SU-DHL-6 (cell line): ENCODE measurements at regions not wholly inside any gene's neighbourhood (a gene's known extent, or its start where the extent isn't known, plus 50 kb on each side); places are given as distances from the start of the nearest gene placed in this dataset.

Experiments
- H2AFZ ChIP-seq: fragments of 200-600 bp; sonication (generic); 2 replicates; pipeline ENCODE4 v1.6.1; 2014; ENCODE audit warnings: low read depth, mild to moderate bottlenecking, moderate library complexity, mixed read lengths, antibody characterized with exemption, low read length; ENCODE audit not compliant: severe bottlenecking
- H3F3A ChIP-seq: fragments of 200-600 bp; shearing (Covaris generic); 2 replicates; pipeline ENCODE4 v1.6.0; 2016; ENCODE audit warnings: antibody characterized with exemption, mild to moderate bottlenecking; ENCODE audit not compliant: insufficient read depth
- H3K27ac ChIP-seq: fragments of 200-600 bp; sonication (generic); 2 replicates; pipeline ENCODE4 v1.5.1; 2016; ENCODE audit warnings: low read depth, mild to moderate bottlenecking, low read length, moderate library complexity, mixed read lengths
- H3K27me3 ChIP-seq: fragments of 200-600 bp; sonication (generic), shearing (Covaris generic); 2 replicates; pipeline ENCODE4 v1.6.0; 2014; ENCODE audit warnings: mild to moderate bottlenecking, low read length
- H3K36me3 ChIP-seq: fragments of 200-600 bp; sonication (generic); 2 replicates; pipeline ENCODE4 v1.6.1; 2014; ENCODE audit warnings: mild to moderate bottlenecking, low read length, mixed read lengths
- H3K4me2 ChIP-seq: fragments of 300-600, 200-600 bp; shearing (Covaris generic), sonication (generic); 2 replicates; pipeline ENCODE4 v1.6.0; 2014; ENCODE audit warnings: low read length, low read depth, mild to moderate bottlenecking; ENCODE audit not compliant: poor library complexity, severe bottlenecking
- H3K4me3 ChIP-seq: fragments of 200-600 bp; sonication (generic); 2 replicates; pipeline ENCODE4 v1.5.1; 2014; ENCODE audit warnings: antibody characterized with exemption, low read length, mild to moderate bottlenecking, mixed read lengths; ENCODE audit not compliant: insufficient read depth, poor library complexity, severe bottlenecking
- H3K79me2 ChIP-seq: fragments of 200-600 bp; sonication (generic); 2 replicates; pipeline ENCODE4 v1.6.1; 2014; ENCODE audit warnings: mild to moderate bottlenecking, low read length, moderate library complexity; ENCODE audit not compliant: insufficient read depth
- H3K9ac ChIP-seq: fragments of 200-600 bp; sonication (generic); 2 replicates; pipeline ENCODE4 v1.7.0; 2014; ENCODE audit warnings: mild to moderate bottlenecking, low read length
- H3K9me2 ChIP-seq: fragments of 200-600 bp; sonication (generic); replicated peaks from 2 replicates; pipeline ENCODE4 v1.6.1; 2014; ENCODE audit warnings: low read length; ENCODE audit not compliant: insufficient read depth
- H3K9me3 ChIP-seq: fragments of 200-600 bp; sonication (generic); 2 replicates; pipeline ENCODE4 v1.6.1; 2014; ENCODE audit warnings: low read length, mixed read lengths; ENCODE audit not compliant: insufficient read depth
- H4K20me1 ChIP-seq: fragments of 200-600 bp; sonication (generic); 2 replicates; pipeline ENCODE4 v1.6.1; 2014; ENCODE audit warnings: low read depth, mild to moderate bottlenecking, antibody characterized with exemption, low read length, moderate library complexity, mixed read lengths
- CTCF ChIP-seq: fragments of 200-600 bp; sonication (generic); IDR thresholded peaks from one replicate; pipeline ENCODE4 v1.5.1; 2017; ENCODE audit warnings: antibody characterized with exemption, mild to moderate bottlenecking, low read length, moderate library complexity; ENCODE audit not compliant: insufficient read depth, poor library complexity, severe bottlenecking
- EZH2phosphoT487 ChIP-seq: fragments of 200-600 bp; sonication (generic), shearing (Covaris generic); conservative IDR thresholded peaks from 2 replicates; pipeline ENCODE4 v1.6.1; 2018; ENCODE audit warnings: mild to moderate bottlenecking, antibody characterized with exemption, low read length, moderate library complexity, mixed read lengths

DNA sequence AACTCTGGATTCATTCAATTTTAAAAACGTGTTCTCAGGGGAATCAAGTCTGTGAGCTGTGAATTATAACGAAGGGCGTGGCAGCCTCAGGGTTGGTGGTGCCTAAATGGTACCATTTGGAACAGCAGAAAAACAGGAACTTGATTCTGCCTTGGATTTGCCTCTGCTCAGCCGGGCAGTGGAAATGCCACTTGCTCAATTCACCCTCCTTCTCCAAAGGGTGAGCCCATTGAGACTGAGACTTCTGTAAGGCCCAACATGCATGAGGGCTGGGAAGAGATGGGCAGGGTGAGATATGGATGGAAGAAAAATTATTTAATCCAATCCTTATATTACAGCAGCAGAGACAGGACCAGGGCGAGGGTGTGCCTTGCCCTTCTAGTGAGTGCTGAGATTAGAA lies 107.1 kb upstream of the HABP2 start:
- no peaks in the 10 kb centered on the region for H3K9me3 ChIP-seq
- no peaks in the 10 kb centered on the region for H3K79me2 ChIP-seq
- no peaks in the 10 kb centered on the region for H4K20me1 ChIP-seq
- H3K27ac ChIP-seq = no peak overlapping the region
- no peaks in the 10 kb centered on the region for H3K9me2 ChIP-seq
- H3K9ac ChIP-seq = no peak overlapping the region
- no peak overlapping the region for H3K4me3 ChIP-seq
- no peak overlapping the region for H2AFZ ChIP-seq
- no peak overlapping the region for H3K4me2 ChIP-seq
- H3K36me3 ChIP-seq = no peaks in the 10 kb centered on the region
- TF ChIP-seq EZH2phosphoT487 (no peak), CTCF (no peak)
- H3F3A ChIP-seq = no peaks in the 10 kb centered on the region
- H3K27me3 ChIP-seq = no peaks in the 10 kb centered on the region

DNA sequence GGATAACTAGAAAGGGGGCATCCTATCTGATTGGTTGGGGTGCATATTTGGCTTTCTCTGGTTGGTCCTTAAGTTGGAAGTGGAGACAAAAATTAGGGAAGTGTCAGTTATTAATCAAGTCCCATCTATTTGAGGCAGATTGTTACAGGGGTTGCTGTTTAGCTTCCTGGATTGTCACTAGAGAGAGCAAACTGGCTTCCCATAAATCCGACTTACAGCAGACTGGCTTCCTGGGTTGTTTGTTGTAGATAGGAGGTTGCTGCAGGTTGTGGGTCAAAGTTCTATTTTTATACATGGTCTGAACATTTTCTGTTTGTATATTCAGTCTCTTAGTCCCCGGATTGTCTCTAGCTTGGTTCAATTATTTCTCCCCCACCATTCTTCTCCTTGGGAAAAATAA lies 106.1 kb upstream of the HABP2 start:
- H3K27me3 ChIP-seq = no peaks in the 10 kb centered on the region
- H2AFZ ChIP-seq = no peak overlapping the region
- no peaks in the 10 kb centered on the region for H3F3A ChIP-seq
- no peak overlapping the region for H3K27ac ChIP-seq
- H3K4me2 ChIP-seq = no peak overlapping the region
- H3K4me3 ChIP-seq = no peak overlapping the region
- H4K20me1 ChIP-seq = no peaks in the 10 kb centered on the region
- TF ChIP-seq EZH2phosphoT487 (no peak), CTCF (no peak)
- H3K9ac ChIP-seq = no peak overlapping the region
- no peaks in the 10 kb centered on the region for H3K79me2 ChIP-seq
- H3K9me3 ChIP-seq = no peaks in the 10 kb centered on the region
- no peaks in the 10 kb centered on the region for H3K36me3 ChIP-seq
- H3K9me2 ChIP-seq = no peaks in the 10 kb centered on the region

DNA sequence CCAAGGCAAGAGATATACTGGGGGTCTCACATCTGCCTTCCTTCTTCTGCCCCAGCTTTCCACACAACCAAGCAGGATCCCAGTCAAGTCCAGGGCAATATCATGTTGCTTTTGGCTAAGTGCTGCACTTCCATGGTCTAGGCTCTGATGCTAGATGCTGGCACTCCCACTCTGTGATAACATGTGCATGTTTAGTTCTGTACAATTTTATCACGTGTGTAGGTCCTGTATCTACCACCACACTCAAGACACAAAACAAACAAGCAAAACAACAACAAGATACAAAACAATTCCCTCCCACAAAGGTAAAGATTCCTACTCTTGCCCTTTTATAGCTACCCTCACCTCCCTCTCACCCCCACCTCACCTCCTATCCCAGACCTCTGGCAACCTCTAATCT lies 105.6 kb upstream of the HABP2 start:
- no peaks in the 10 kb centered on the region for H4K20me1 ChIP-seq
- H3K4me2 ChIP-seq = no peak overlapping the region

More for the DNA sequence above, 105.6 kb upstream of the HABP2 start:
- Histone ChIP-seq H3K9me2 (no peaks in the 10 kb centered on the region), H3F3A (no peaks in the 10 kb centered on the region), H3K9me3 (no peaks in the 10 kb centered on the region), H3K27ac (no peak overlapping the region), H2AFZ (no peak overlapping the region), H3K36me3 (no peaks in the 10 kb centered on the region), H3K79me2 (no peaks in the 10 kb centered on the region), H3K27me3 (no peaks in the 10 kb centered on the region), H3K4me3 (no peak overlapping the region), H3K9ac (no peak overlapping the region)
- TF ChIP-seq EZH2phosphoT487 (no peak), CTCF (no peak)
